ENCODE measurements at regions not wholly inside any gene's neighbourhood (a gene's known extent, or its start where the extent isn't known, plus 50 kb on each side); places are given as distances from the start of the nearest gene placed in this dataset.

DNA sequence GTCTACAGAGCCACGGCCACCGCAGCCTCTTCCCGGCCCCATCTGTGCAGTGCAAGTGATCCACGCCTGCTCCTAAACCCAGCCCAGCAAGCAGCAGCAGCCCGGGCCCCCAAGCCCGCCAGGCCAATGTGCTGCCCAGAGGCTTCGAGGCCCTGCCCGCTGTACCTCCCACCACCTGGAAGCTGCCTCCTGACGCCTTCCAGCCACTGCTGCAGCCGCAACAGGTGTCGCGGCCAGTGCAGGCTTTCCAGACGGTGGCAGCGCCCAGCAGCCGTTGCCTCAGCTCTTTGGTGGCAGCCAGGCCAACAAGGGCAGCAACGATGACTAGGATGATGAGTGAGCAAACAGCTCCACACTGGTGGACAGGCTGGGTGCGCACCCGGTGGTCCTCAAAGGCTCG, 50.2 kb upstream of the TPM4 start (continued):
- TF ChIP-seq, protein P1, sequence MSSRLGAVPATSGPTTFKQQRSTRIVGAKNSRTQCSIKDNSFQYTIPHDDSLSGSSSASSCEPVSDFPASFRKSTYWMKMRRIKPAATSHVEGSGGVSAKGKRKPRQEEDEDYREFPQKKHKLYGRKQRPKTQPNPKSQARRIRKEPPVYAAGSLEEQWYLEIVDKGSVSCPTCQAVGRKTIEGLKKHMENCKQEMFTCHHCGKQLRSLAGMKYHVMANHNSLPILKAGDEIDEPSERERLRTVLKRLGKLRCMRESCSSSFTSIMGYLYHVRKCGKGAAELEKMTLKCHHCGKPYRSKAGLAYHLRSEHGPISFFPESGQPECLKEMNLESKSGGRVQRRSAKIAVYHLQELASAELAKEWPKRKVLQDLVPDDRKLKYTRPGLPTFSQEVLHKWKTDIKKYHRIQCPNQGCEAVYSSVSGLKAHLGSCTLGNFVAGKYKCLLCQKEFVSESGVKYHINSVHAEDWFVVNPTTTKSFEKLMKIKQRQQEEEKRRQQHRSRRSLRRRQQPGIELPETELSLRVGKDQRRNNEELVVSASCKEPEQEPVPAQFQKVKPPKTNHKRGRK (tag; IDR thresholded peaks at IDR 0.05) = no peak
- TF ChIP-seq, protein P2, sequence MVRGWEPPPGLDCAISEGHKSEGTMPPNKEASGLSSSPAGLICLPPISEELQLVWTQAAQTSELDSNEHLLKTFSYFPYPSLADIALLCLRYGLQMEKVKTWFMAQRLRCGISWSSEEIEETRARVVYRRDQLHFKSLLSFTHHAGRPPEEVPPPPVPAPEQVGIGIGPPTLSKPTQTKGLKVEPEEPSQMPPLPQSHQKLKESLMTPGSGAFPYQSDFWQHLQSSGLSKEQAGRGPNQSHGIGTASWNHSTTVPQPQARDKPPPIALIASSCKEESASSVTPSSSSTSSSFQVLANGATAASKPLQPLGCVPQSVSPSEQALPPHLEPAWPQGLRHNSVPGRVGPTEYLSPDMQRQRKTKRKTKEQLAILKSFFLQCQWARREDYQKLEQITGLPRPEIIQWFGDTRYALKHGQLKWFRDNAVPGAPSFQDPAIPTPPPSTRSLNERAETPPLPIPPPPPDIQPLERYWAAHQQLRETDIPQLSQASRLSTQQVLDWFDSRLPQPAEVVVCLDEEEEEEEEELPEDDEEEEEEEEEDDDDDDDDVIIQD (CRISPR knock-in tag; IDR thresholded peaks at IDR 0.05) = no peak
- no peak for TF ChIP-seq SAP30 (IDR thresholded peaks at IDR 0.05; ENCODE audit: borderline replicate concordance, insufficient read depth, low read depth, low read length, poor library complexity, severe bottlenecking)
